Esophagus muscularis mucosa (tissue), 4 donors: ENCODE measurements at regions not wholly inside any gene's neighbourhood (a gene's known extent, or its start where the extent isn't known, plus 50 kb on each side); places are given as distances from the start of the nearest gene placed in this dataset.

Experiments used
- DNase-seq: peaks from one replicate; pipeline ENCODE4 v3.0.0-alpha.2; 2017; ENCODE audit errors: extremely low spot score
- H3K27ac ChIP-seq, 4 donors: fragments of 200-600 bp; sonication (generic); replicated peaks in 1 of 4; 1 replicate in 3 of 4; 2 replicates in 1 of 4; pipeline ENCODE4 v1.5.1; 2016 to 2019; ENCODE audit warnings: mild to moderate bottlenecking in 1 of 4
- H3K27me3 ChIP-seq, 4 donors: fragments of 200-600 bp; sonication (generic); one replicate each; pipeline versions ENCODE4 v1.5.1 to v1.6.0; 2016 to 2019
- H3K36me3 ChIP-seq, 4 donors: fragments of 200-600 bp; sonication (generic); one replicate each; pipeline ENCODE4 v1.5.1; 2016 to 2019
- H3K4me1 ChIP-seq, 4 donors: fragments of 200-600 bp; sonication (generic); one replicate each; pipeline ENCODE4 v1.5.1; 2016 to 2019
- H3K4me3 ChIP-seq, 4 donors: fragments of 200-600 bp; sonication (generic); 1 replicate in 2 of 4; 2 replicates in 2 of 4; pipeline ENCODE4 v1.5.1; 2016 to 2019; ENCODE audit warnings: mild to moderate bottlenecking in 4 of 4, moderate library complexity in 1 of 4
- H3K9me3 ChIP-seq, 4 donors: fragments of 200-600 bp; sonication (generic); 1 replicate in 3 of 4; 2 replicates in 1 of 4; pipeline ENCODE4 v1.5.1; 2016 to 2019
- EP300 ChIP-seq: sonication (generic); formaldehyde crosslinking; IDR thresholded peaks from one replicate; pipeline ENCODE4 v1.6.1; 2017; ENCODE audit warnings: antibody characterized with exemption
- POLR2A ChIP-seq: fragments of 450-650 bp; IDR thresholded peaks from one replicate; pipeline ENCODE4 v1.6.1; 2017; ENCODE audit warnings: antibody characterized with exemption, moderate library complexity, mild to moderate bottlenecking, low read depth
- POLR2AphosphoS5 ChIP-seq, 2 donors: sonication (generic); formaldehyde crosslinking; IDR thresholded peaks; one replicate each; pipeline ENCODE4 v1.6.1; 2017; ENCODE audit warnings: antibody characterized with exemption in 2 of 2
- WGBS: methylation state at CpG from one replicate; pipeline ENCODE4 v1.1.5; 2018; 5-methylcytosine and 5-hydroxymethylcytosine counted together
- intact Hi-C: fragments of 100-400 bp; cut with DNase I; formaldehyde crosslinking; loops from one replicate; pipeline ENCODE4 v1.15.1; 2023
- TF ChIP-seq, protein P1 (sequence below), 3 experiments: fragments of 200-600 bp in 2 of 3; fragments of 450-650 bp in 1 of 3; sonication (generic) in 2 of 3; IDR thresholded peaks; one replicate each; pipeline ENCODE4 v1.5.1; 2017 to 2019; ENCODE audit warnings: antibody characterized with exemption in 3 of 3, mild to moderate bottlenecking in 2 of 3, moderate library complexity in 1 of 3

DNA sequence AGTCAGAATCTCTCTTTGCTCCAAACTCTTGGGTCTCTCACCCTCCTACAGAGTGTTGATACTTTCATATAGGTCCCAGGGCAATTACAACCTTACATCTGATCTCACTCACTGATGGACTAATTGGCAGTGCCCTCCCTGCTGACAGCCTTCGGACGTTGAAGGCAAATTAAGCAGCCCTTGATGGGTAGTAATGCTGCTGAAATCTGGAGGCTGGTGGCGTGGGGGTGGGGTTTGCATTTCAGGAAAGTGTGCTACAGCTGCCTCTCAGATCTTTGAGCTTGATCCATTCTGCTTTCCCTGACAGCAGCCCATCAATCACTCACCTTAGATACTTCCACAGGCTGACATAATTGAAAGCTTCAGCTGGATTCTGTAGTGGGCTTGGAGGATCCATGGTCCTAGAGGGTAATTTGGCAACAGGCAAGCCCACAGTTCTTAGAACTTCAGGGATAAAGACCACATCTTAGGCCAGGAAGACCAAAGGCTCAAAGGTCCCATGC is 349.1 kb upstream of the PODXL start:
- 73% methylated on average over 3 of the region's 3 CpGs for WGBS
- intact Hi-C loops, result no loop called here
- Histone ChIP-seq H3K9me3 (peaks cover 0 to 5% (median 0%) of the 10 kb centered on the region in 4 donors), H3K27me3 (peaks cover 0 to 8% (median 0%) of the 10 kb centered on the region in 4 donors), H3K27ac (no peak overlapping the region), H3K4me1 (peaks cover 0 to 9% (median 4%) of the 10 kb centered on the region in 4 donors), H3K4me3 (no peak overlapping the region), H3K36me3 (no peaks in the 10 kb centered on the region)
- TF ChIP-seq POLR2AphosphoS5 (IDR thresholded peaks at IDR 0.05), result no peak
- no peak for TF ChIP-seq EP300
- no peak for TF ChIP-seq POLR2A
- TF ChIP-seq, protein P1, sequence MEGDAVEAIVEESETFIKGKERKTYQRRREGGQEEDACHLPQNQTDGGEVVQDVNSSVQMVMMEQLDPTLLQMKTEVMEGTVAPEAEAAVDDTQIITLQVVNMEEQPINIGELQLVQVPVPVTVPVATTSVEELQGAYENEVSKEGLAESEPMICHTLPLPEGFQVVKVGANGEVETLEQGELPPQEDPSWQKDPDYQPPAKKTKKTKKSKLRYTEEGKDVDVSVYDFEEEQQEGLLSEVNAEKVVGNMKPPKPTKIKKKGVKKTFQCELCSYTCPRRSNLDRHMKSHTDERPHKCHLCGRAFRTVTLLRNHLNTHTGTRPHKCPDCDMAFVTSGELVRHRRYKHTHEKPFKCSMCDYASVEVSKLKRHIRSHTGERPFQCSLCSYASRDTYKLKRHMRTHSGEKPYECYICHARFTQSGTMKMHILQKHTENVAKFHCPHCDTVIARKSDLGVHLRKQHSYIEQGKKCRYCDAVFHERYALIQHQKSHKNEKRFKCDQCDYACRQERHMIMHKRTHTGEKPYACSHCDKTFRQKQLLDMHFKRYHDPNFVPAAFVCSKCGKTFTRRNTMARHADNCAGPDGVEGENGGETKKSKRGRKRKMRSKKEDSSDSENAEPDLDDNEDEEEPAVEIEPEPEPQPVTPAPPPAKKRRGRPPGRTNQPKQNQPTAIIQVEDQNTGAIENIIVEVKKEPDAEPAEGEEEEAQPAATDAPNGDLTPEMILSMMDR (IDR thresholded peaks at IDR 0.05), result no peak
- no peak for DNase-seq

- TF ChIP-seq, protein P1 (IDR thresholded peaks at IDR 0.05), result no peak
- TF ChIP-seq EP300 (no peak), POLR2A (no peak), POLR2AphosphoS5 (IDR thresholded peaks at IDR 0.05) (no peak)
- no peak for DNase-seq
- Histone ChIP-seq H3K9me3 (peaks cover 0 to 5% (median 0%) of the 10 kb centered on the region in 4 donors), H3K27me3 (peaks cover 0 to 8% (median 0%) of the 10 kb centered on the region in 4 donors), H3K4me3 (no peak overlapping the region), H3K36me3 (no peaks in the 10 kb centered on the region), H3K27ac (no peak overlapping the region), H3K4me1 (peaks cover 0 to 9% (median 4%) of the 10 kb centered on the region in 4 donors)
- WGBS, result 66% methylated on average over 3 of the region's 3 CpGs
- intact Hi-C loops, result no loop called here
Observed at GRCh38 chr7:131904760-131905327, 348.4 kb upstream of the PODXL start.

DNA sequence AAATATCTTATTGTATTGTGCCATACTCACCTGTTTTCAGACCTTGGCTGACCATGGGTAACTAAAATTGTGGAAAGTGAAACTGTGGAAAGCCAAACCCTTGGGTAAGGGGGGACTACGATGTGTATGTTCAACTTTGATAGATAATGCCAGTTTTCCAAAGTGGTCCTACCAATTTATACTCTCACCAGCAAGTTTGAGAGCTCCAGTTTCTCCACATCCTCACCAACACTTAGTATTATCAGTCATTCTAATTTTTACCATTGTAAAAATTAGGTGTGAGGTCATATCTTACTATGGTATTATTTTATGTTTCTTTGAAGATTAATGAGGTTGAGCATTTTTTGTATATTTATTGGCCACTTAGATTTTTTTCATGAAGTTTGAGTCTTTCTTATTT is 346.9 kb upstream of the PODXL start:
- H3K4me3 ChIP-seq, result no peak overlapping the region
- H3K27me3 ChIP-seq, result no peaks in the 10 kb centered on the region
- WGBS, result 100% methylated on average over 1 of the region's 1 CpG
- intact Hi-C loops, result no loop called here
- no peaks in the 10 kb centered on the region for H3K36me3 ChIP-seq
- H3K27ac ChIP-seq, result no peak overlapping the region
- no peak for DNase-seq
- peaks cover 0 to 5% (median 0%) of the 10 kb centered on the region in 4 donors for H3K9me3 ChIP-seq
- no peaks in the 10 kb centered on the region for H3K4me1 ChIP-seq
- no peak for TF ChIP-seq POLR2AphosphoS5 (IDR thresholded peaks at IDR 0.05)
- TF ChIP-seq POLR2A, result no peak
- TF ChIP-seq, protein P1 (IDR thresholded peaks at IDR 0.05), result no peak
- TF ChIP-seq EP300, result no peak

DNA sequence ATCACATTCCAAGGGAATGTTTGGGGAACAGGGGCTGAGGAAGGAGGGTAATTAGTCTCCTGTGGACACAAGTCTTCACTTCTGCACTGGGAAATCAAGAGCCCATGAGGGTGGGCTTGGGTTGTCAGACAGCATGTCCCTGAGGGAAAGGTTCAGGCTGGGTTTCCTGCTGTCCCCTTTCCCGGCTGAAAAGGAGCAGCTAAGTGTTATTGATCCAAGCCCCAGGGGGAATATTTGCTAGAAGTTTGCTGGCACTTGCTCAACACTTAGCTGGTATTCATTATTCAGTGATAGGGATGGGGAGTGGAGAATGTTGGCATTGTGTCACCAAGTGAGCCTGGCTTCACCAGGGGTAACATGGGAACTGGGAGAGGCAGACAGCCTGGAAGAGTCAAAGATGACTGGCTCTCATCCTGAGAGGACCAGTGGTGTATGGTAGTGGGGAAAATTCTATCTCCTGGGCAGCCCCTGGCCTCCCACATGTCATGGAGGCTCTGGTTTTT is 344.4 kb upstream of the PODXL start:
- no peak overlapping the region for H3K27ac ChIP-seq

More for the DNA sequence above, 344.4 kb upstream of the PODXL start:
- 50% methylated on average over 1 of the region's 1 CpG for WGBS
- H3K36me3 ChIP-seq, result no peaks in the 10 kb centered on the region
- intact Hi-C loops, result no loop called here
- H3K4me1 ChIP-seq, result peaks cover 0 to 19% (median 15%) of the 10 kb centered on the region in 4 donors
- TF ChIP-seq, protein P1 (IDR thresholded peaks at IDR 0.05), result no peak
- TF ChIP-seq POLR2AphosphoS5 (IDR thresholded peaks at IDR 0.05) (no peak), EP300 (no peak), POLR2A (no peak)
- no peaks in the 10 kb centered on the region for H3K27me3 ChIP-seq
- no peak for DNase-seq
- peaks cover 0 to 5% (median 0%) of the 10 kb centered on the region in 4 donors for H3K9me3 ChIP-seq
- no peak overlapping the region for H3K4me3 ChIP-seq
